Heart left ventricle (tissue), 16 donors: ENCODE measurements at regions not wholly inside any gene's neighbourhood (a gene's known extent, or its start where the extent isn't known, plus 50 kb on each side); places are given as distances from the start of the nearest gene placed in this dataset.

Experiments
- ATAC-seq, 4 donors: fragments of 200-7000 bp; cut with Tn5 transposase; one replicate each; pipeline ENCODE4 v1.9.1; 2020 to 2022; ENCODE audit warnings: moderate library complexity in 4 of 4, mild to moderate bottlenecking in 3 of 4, moderate number of reproducible peaks in 1 of 4
- DNase-seq, 5 donors: peaks; one replicate each; pipeline ENCODE4 v3.0.0-alpha.2; 2020
- H3K27ac ChIP-seq, 12 donors: fragments of 200-600 bp; sonication (generic) in 4 of 12; one replicate each; pipeline versions ENCODE4 v1.5.0 to v1.8.0; 2016 to 2022; ENCODE audit warnings: mild to moderate bottlenecking in 2 of 12
- H3K27me3 ChIP-seq, 9 donors: fragments of 200-600 bp; sonication (generic) in 2 of 9; one replicate each; pipeline versions ENCODE4 v1.5.1 to v1.8.0; 2016 to 2022; ENCODE audit warnings: mild to moderate bottlenecking in 3 of 9
- H3K36me3 ChIP-seq, 9 donors: fragments of 200-600 bp; sonication (generic) in 2 of 9; one replicate each; pipeline versions ENCODE4 v1.5.0 to v1.8.0; 2018 to 2022; ENCODE audit warnings: mild to moderate bottlenecking in 2 of 9
- H3K4me1 ChIP-seq, 12 donors: fragments of 200-600 bp; sonication (generic) in 4 of 12; one replicate each; pipeline versions ENCODE4 v1.5.0 to v1.8.0; 2016 to 2022; ENCODE audit warnings: mild to moderate bottlenecking in 3 of 12
- H3K4me3 ChIP-seq, 12 donors: fragments of 200-600 bp; sonication (generic) in 4 of 12; one replicate each; pipeline versions ENCODE4 v1.5.0 to v1.8.0; 2017 to 2022; ENCODE audit warnings: mild to moderate bottlenecking in 9 of 12, moderate library complexity in 4 of 12
- H3K9me3 ChIP-seq, 12 donors: fragments of 200-600 bp; sonication (generic) in 4 of 12; one replicate each; pipeline versions ENCODE4 v1.5.0 to v1.8.0; 2016 to 2022; ENCODE audit warnings: mild to moderate bottlenecking in 1 of 12
- POLR2A ChIP-seq, 2 donors: fragments of 450-650 bp; IDR thresholded peaks; one replicate each; pipeline ENCODE4 v1.6.1; 2017; ENCODE audit warnings: antibody characterized with exemption in 2 of 2, mild to moderate bottlenecking in 2 of 2, moderate library complexity in 2 of 2
- WGBS, 4 donors: extraction: QIAGEN DNeasy Blood & Tissue Kit in 2 of 4; methylation state at CpG; one replicate each; pipeline versions ENCODE4 v1.1.5 to v1.1.7; 2013 to 2018; 5-methylcytosine and 5-hydroxymethylcytosine counted together
- intact Hi-C, 10 donors: fragments of 100-400 bp; cut with DNase I; formaldehyde crosslinking; loops; one replicate each; pipeline versions ENCODE4 v1.11.1 to v1.14.2; 2022
- TF ChIP-seq, protein P1 (sequence below), 12 donors: fragments of 200-600 bp; sonication (generic) in 4 of 12; IDR thresholded peaks; one replicate each; pipeline versions ENCODE4 v1.5.0 to v1.8.0; 2018 to 2022; ENCODE audit warnings: antibody characterized with exemption in 12 of 12, mild to moderate bottlenecking in 5 of 12
- donor health status: ischemic (EF 13 %, LVEDD 7.1; RV severe dilation, severe dysfunction).
- donor health status: healthy with polysubstance abuse.
- donor health status: DM: no; HTN: yes; CAD: no.
- donor health status: DM: no; HTN: no; CAD: no.
- donor health status: ischemic (EF 25% LVEDD 6.9; RV normal size, moderate dysfunction).
- donor health status: ischemic (EF 25% LVEDD 5.7; RV mildly dilated, moderate dysfunction).
- donor health status: healthy.
- donor health status: DM: yes; HTN: yes; CAD: no.
- donor health status: ischemic (EF 35%, LVEDD 5.7; RV mildly dilated, moderate dysfunction).
- donor health status: nonischemic (EF 11% LVEDD 7.7; RV severe dilation, severe dysfunction).
- donor health status: DM: yes; HTN: yes; CAD: no.
- donor health status: PGD.
- donor health status: ischemic (EF 29% LVEDD 5.4; RV normal size, mild dysfunction).
- donor health status: nonischemic (EF 23%, LVEDD 6.1; RV moderate dilation, normal function).

DNA sequence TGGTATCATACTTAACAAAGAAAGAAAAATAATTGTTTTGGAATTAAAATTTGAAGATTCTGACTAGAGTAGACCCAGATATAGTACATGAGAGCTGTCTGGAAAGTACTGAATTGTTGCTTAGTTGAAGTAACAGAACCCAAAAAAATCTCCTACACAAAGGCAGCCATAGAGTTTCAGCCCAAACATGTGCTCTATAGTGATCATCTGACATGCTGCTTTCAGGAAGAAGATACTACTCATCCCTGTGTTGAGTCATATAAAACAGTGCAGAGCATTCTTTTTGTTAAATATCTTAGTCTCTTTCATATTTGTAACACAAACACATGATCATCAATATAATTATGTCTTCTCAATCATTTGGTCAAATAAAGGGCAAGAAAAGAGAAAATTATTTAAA is 84.8 kb upstream of the PTPRM start:
- H3K9me3 ChIP-seq = no peaks in the 10 kb centered on the region
- intact Hi-C loops = no loop called here
- H3K4me3 ChIP-seq = no peak overlapping the region
- H3K36me3 ChIP-seq = no peaks in the 10 kb centered on the region
- DNase-seq (no peak), ATAC-seq (no peak)
- no peaks in the 10 kb centered on the region for H3K27me3 ChIP-seq
- H3K4me1 ChIP-seq = peaks cover 0 to 8% (median 0%) of the 10 kb centered on the region in 12 donors
- TF ChIP-seq, protein P1, sequence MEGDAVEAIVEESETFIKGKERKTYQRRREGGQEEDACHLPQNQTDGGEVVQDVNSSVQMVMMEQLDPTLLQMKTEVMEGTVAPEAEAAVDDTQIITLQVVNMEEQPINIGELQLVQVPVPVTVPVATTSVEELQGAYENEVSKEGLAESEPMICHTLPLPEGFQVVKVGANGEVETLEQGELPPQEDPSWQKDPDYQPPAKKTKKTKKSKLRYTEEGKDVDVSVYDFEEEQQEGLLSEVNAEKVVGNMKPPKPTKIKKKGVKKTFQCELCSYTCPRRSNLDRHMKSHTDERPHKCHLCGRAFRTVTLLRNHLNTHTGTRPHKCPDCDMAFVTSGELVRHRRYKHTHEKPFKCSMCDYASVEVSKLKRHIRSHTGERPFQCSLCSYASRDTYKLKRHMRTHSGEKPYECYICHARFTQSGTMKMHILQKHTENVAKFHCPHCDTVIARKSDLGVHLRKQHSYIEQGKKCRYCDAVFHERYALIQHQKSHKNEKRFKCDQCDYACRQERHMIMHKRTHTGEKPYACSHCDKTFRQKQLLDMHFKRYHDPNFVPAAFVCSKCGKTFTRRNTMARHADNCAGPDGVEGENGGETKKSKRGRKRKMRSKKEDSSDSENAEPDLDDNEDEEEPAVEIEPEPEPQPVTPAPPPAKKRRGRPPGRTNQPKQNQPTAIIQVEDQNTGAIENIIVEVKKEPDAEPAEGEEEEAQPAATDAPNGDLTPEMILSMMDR (IDR thresholded peaks at IDR 0.05) = no peak
- no peak for TF ChIP-seq POLR2A (IDR thresholded peaks at IDR 0.05)
- peak overlapping the region in 1 of 12 donors; percentile 76 for H3K27ac ChIP-seq

DNA sequence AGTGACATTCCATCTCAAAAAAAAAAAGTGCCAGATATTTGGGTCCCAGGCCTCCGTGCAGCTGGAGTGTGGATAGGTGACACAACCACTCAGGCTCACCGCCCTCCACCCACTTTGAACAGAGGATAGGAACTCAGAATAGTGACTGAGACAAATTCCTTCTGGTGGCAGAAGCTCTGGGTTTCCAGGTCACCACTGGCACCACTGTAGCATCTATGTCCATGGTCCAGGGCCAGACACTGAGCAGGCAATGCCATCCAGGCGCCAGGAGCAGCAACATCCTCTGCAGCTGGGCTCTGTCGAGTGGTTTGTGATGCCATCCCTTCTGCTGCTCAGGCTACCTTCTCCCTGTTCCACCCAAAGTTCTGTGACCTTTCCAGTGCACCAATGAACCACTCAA is 81.5 kb upstream of the PTPRM start:
- ATAC-seq (peak in 2 of 4 donors; percentile 22 to 74), DNase-seq (peak in 1 of 5 donors; percentile 35)
- peaks cover 0 to 8% (median 0%) of the 10 kb centered on the region in 12 donors for H3K4me1 ChIP-seq
- peak overlapping the region in 3 of 12 donors; percentile 18 to 20 (median 19) for H3K4me3 ChIP-seq
- no peaks in the 10 kb centered on the region for H3K36me3 ChIP-seq
- intact Hi-C loops = no loop called here
- peak overlapping the region in 4 of 12 donors; percentile 41 to 79 (median 67) for H3K27ac ChIP-seq
- TF ChIP-seq, protein P1 (IDR thresholded peaks at IDR 0.05) = no peak
- no peak for TF ChIP-seq POLR2A (IDR thresholded peaks at IDR 0.05)
- H3K9me3 ChIP-seq = no peaks in the 10 kb centered on the region
- no peaks in the 10 kb centered on the region for H3K27me3 ChIP-seq
- 58 to 87% (median 65%) methylated on average over 3 to 4 of the region's 4 CpGs for WGBS, 4 donors

DNA sequence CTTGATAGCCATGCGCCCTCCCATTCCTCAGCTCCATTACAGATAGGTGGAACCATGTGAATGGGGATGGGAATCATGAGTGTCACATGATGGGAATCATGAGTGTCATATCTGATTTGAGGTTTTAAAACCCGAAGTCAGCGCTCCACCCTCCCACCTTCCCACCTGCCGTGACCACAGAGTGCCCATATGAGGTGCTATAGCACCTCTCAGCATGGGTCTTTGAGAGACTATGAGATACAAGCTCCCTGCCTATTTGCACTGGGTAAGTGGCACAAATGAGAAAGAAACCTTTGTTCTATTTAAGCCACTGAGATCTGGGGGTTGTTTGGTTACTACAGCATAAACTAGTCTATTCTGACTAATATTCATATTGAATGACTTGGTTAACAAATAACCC is 78.5 kb upstream of the PTPRM start:
- Histone ChIP-seq H3K9me3 (no peaks in the 10 kb centered on the region), H3K36me3 (no peaks in the 10 kb centered on the region), H3K4me1 (peaks cover 0 to 8% (median 0%) of the 10 kb centered on the region in 12 donors), H3K27me3 (no peaks in the 10 kb centered on the region), H3K4me3 (no peak overlapping the region), H3K27ac (no peak overlapping the region)
- DNase-seq (no peak), ATAC-seq (no peak)
- 74 to 86% (median 77%) methylated on average over 4 of the region's 4 CpGs for WGBS, 4 donors
- intact Hi-C loops = no loop called here
- no peak for TF ChIP-seq POLR2A (IDR thresholded peaks at IDR 0.05)

- Histone ChIP-seq H3K27ac (no peak overlapping the region), H3K9me3 (no peaks in the 10 kb centered on the region), H3K4me1 (peaks cover 0 to 8% (median 0%) of the 10 kb centered on the region in 12 donors), H3K27me3 (no peaks in the 10 kb centered on the region), H3K4me3 (no peak overlapping the region), H3K36me3 (no peaks in the 10 kb centered on the region)
- no peak for ATAC-seq
- intact Hi-C loops = no loop called here
- 76 to 93% (median 90%) methylated on average over 1 of the region's 1 CpG for WGBS, 4 donors
- no peak for DNase-seq
- no peak for TF ChIP-seq POLR2A (IDR thresholded peaks at IDR 0.05)
- TF ChIP-seq, protein P1 (IDR thresholded peaks at IDR 0.05) = no peak
Observed at GRCh38 chr18:7490104-7490503, 77.0 kb upstream of the PTPRM start.

- intact Hi-C loops = no loop called here
- H3K4me3 ChIP-seq = no peak overlapping the region
- no peaks in the 10 kb centered on the region for H3K9me3 ChIP-seq
- no peak for ATAC-seq
- H3K27me3 ChIP-seq = no peaks in the 10 kb centered on the region
- no peaks in the 10 kb centered on the region for H3K4me1 ChIP-seq
- DNase-seq = no peak
- TF ChIP-seq, protein P1 (IDR thresholded peaks at IDR 0.05) = no peak
- no peak for TF ChIP-seq POLR2A (IDR thresholded peaks at IDR 0.05)
- H3K36me3 ChIP-seq = no peaks in the 10 kb centered on the region
- WGBS, 4 donors = 79 to 87% (median 85%) methylated on average over 3 of the region's 3 CpGs
- no peak overlapping the region for H3K27ac ChIP-seq
Observed at GRCh38 chr18:7492385-7492784, 74.7 kb upstream of the PTPRM start.
